HCT116 (cell line): ENCODE measurements at regions not wholly inside any gene's neighbourhood (a gene's known extent, or its start where the extent isn't known, plus 50 kb on each side); places are given as distances from the start of the nearest gene placed in this dataset.
"Not testable (repeated sequence)": the region's sequence is repeated elsewhere in the genome, so short reads cannot be mapped to it uniquely, and the experiment has no call there.

Experiments used
- ATAC-seq: fragments of 200-7000 bp; cut with Tn5 transposase; 2 replicates; pipeline ENCODE4 v1.9.1; 2020; ENCODE audit warnings: mild to moderate bottlenecking, moderate library complexity
- BruUV-seq: library from RNA; stranded (reverse); fragments of 400-500 nt; replicated peaks from 2 replicates; lab custom pipeline; 2021; lab: Mats Ljungman, UMichigan
- CTCF ChIA-PET: fragments of 300-600 bp; sonication (Branson Sonifier 250); formaldehyde crosslinking; loops from one replicate; lab custom pipeline; 2021; ENCODE audit warnings: antibody characterized with exemption; lab: Charles Lee
- POLR2A ChIA-PET: fragments of 300-600, 350-600 bp; sonication (Branson Sonifier 250); formaldehyde crosslinking; loops from one replicate; lab custom pipeline; 2021; ENCODE audit warnings: antibody characterized with exemption; lab: Charles Lee
- RAD21 ChIA-PET, 2 experiments: fragments of 300-600 bp; sonication (Branson Sonifier 250); formaldehyde crosslinking; loops; one replicate each; lab custom pipeline; 2023; ENCODE audit warnings: low total read pairs in 2 of 2; ENCODE audit not compliant: uncharacterized antibody in 2 of 2, unreplicated experiment in 2 of 2, low non-redundant PET in 1 of 2; lab: Charles Lee
- DNase-seq: peaks from one replicate; pipeline ENCODE4 v3.0.0-alpha.2; 2010; ENCODE audit warnings: low read depth, low spot score
- H2AFZ ChIP-seq: fragments of 200-600 bp; shearing (Covaris generic), sonication (generic); 2 replicates; pipeline ENCODE4 v1.6.1; 2017; ENCODE audit warnings: low read depth, mixed run types, mixed read lengths, antibody characterized with exemption, low read length; ENCODE audit not compliant: poor library complexity, severe bottlenecking
- H3K27ac ChIP-seq: 2 replicates; pipeline ENCODE4 v1.5.1; 2012; ENCODE audit warnings: low read depth, low read length
- H3K27me3 ChIP-seq: fragments of 200-600 bp; sonication (generic); 2 replicates; pipeline ENCODE4 v1.6.1; 2016; ENCODE audit warnings: mixed run types, low read length, mixed read lengths; ENCODE audit not compliant: insufficient read depth
- H3K36me3 ChIP-seq, 2 experiments: fragments of 200-500 bp in 1 of 2; fragments of 200-600 bp in 1 of 2; sonication (Bioruptor generic) in 1 of 2; sonication (generic) in 1 of 2; 2 replicates each; pipeline versions ENCODE4 v1.5.1 to v1.6.1; 2014 to 2016; ENCODE audit warnings: low read length in 2 of 2, inconsistent platforms in 1 of 2, mixed read lengths in 1 of 2, mixed run types in 1 of 2; ENCODE audit not compliant: insufficient read depth in 2 of 2, control insufficient read depth in 1 of 2
- H3K4me1 ChIP-seq, 2 experiments: fragments of 200-600 bp in 1 of 2; sonication (generic) in 1 of 2; 2 replicates each; pipeline versions ENCODE4 v1.5.1 to v1.6.1; 2012 to 2017; ENCODE audit warnings: low read length in 2 of 2, inconsistent platforms in 1 of 2, mild to moderate bottlenecking in 1 of 2, mixed read lengths in 1 of 2, mixed run types in 1 of 2, moderate library complexity in 1 of 2; ENCODE audit not compliant: insufficient read depth in 2 of 2, control insufficient read depth in 1 of 2
- H3K4me2 ChIP-seq: fragments of 200-600 bp; sonication (generic); 2 replicates; pipeline ENCODE4 v1.6.1; 2017; ENCODE audit warnings: mixed run types, low read length, mixed read lengths
- H3K4me3 ChIP-seq, 2 experiments: fragments of 200-600 bp in 1 of 2; sonication (generic) in 1 of 2; replicated peaks in 1 of 2; 2 replicates each; pipeline ENCODE4 v1.5.1; 2011 to 2016; ENCODE audit warnings: low read length in 2 of 2, control low read depth in 1 of 2, low read depth in 1 of 2, mild to moderate bottlenecking in 1 of 2, mixed read lengths in 1 of 2, mixed run types in 1 of 2
- H3K79me2 ChIP-seq: fragments of 200-600 bp; sonication (generic); 2 replicates; pipeline ENCODE4 v1.6.1; 2017; ENCODE audit warnings: mild to moderate bottlenecking, mixed run types, low read length, moderate library complexity, mixed read lengths; ENCODE audit not compliant: insufficient read depth
- H3K9ac ChIP-seq: fragments of 200-600 bp; sonication (generic); 2 replicates; pipeline ENCODE4 v1.6.1; 2016; ENCODE audit warnings: low read length, mixed read lengths
- H3K9me2 ChIP-seq: fragments of 200-600 bp; sonication (generic), shearing (Covaris generic); 2 replicates; pipeline ENCODE4 v1.6.1; 2017; ENCODE audit warnings: mixed run types, mild to moderate bottlenecking, moderate library complexity; ENCODE audit not compliant: insufficient read depth
- H3K9me3 ChIP-seq, 2 experiments: fragments of 200-500 bp in 1 of 2; fragments of 200-600 bp in 1 of 2; sonication (Bioruptor generic) in 1 of 2; sonication (generic) in 1 of 2; 2 replicates each; pipeline ENCODE4 v1.6.1; 2014 to 2017; ENCODE audit warnings: low read length in 2 of 2, mixed read lengths in 2 of 2, inconsistent platforms in 1 of 2, low read depth in 1 of 2, mild to moderate bottlenecking in 1 of 2, mixed run types in 1 of 2, moderate library complexity in 1 of 2; ENCODE audit not compliant: control insufficient read depth in 1 of 2, insufficient read depth in 1 of 2
- H4K20me1 ChIP-seq: fragments of 200-600 bp; sonication (generic), shearing (Covaris generic); 2 replicates; pipeline ENCODE4 v1.6.1; 2017; ENCODE audit warnings: mixed run types, mild to moderate bottlenecking, moderate library complexity; ENCODE audit not compliant: insufficient read depth
- ATF3 ChIP-seq: IDR thresholded peaks from 2 replicates; pipeline ENCODE4 v1.6.1; 2012
- CEBPB ChIP-seq: IDR thresholded peaks from 2 replicates; pipeline ENCODE4 v1.6.1; 2012; ENCODE audit warnings: low read depth
- CTCF ChIP-seq, 3 experiments: fragments of 200-600 bp in 1 of 3; sonication (generic) in 1 of 3; IDR thresholded peaks in 2 of 3; conservative IDR thresholded peaks in 1 of 3; 2 replicates each; pipeline ENCODE4 v1.5.1; 2012 to 2017; ENCODE audit warnings: low read depth in 2 of 3, low read length in 2 of 3, antibody characterized with exemption in 1 of 3, borderline replicate concordance in 1 of 3, control low read depth in 1 of 3, mild to moderate bottlenecking in 1 of 3, mixed read lengths in 1 of 3, mixed run types in 1 of 3, moderate library complexity in 1 of 3; ENCODE audit not compliant: insufficient read depth in 1 of 3
- ELF1 ChIP-seq: IDR thresholded peaks from 2 replicates; pipeline ENCODE4 v1.6.1; 2012; ENCODE audit warnings: low read depth, borderline replicate concordance
- JUND ChIP-seq: IDR thresholded peaks from 2 replicates; pipeline ENCODE4 v1.6.1; 2012
- POLR2A ChIP-seq: IDR thresholded peaks from 2 replicates; pipeline ENCODE4 v1.7.0; 2011; ENCODE audit warnings: borderline replicate concordance; ENCODE audit not compliant: insufficient read depth, insufficient read length; ENCODE audit errors: extremely low read depth
- POLR2AphosphoS5 ChIP-seq: IDR thresholded peaks from 2 replicates; pipeline ENCODE4 v1.6.1; 2011; ENCODE audit warnings: mild to moderate bottlenecking, low read depth, low read length, moderate library complexity
- RAD21 ChIP-seq: IDR thresholded peaks from 2 replicates; pipeline ENCODE4 v1.6.1; 2012; ENCODE audit warnings: low read depth, mild to moderate bottlenecking
- TCF7L2 ChIP-seq: IDR thresholded peaks from 2 replicates; pipeline ENCODE4 v1.7.0; 2011; ENCODE audit warnings: borderline replicate concordance, inconsistent platforms; ENCODE audit not compliant: insufficient read depth, insufficient read length; ENCODE audit errors: extremely low read depth
- YY1 ChIP-seq: IDR thresholded peaks from 2 replicates; pipeline ENCODE4 v1.6.1; 2011; ENCODE audit warnings: low read length, low read depth, moderate library complexity, mild to moderate bottlenecking; ENCODE audit not compliant: insufficient replicate concordance; ENCODE audit errors: extremely low read depth
- ZBTB33 ChIP-seq: IDR thresholded peaks from 2 replicates; pipeline ENCODE4 v1.6.1; 2011; ENCODE audit warnings: mild to moderate bottlenecking, low read length, moderate library complexity; ENCODE audit not compliant: insufficient replicate concordance; ENCODE audit errors: extremely low read depth
- intact Hi-C: fragments of 100-400 bp; cut with micrococcal nuclease; formaldehyde crosslinking; loops from 2 replicates; pipeline ENCODE4 v1.10.0; 2022

GRCh38 chr2:130286983-130287655 is 55.6 kb upstream of the IMP4 start:
- Histone ChIP-seq H2AFZ (no peak overlapping the region), H4K20me1 (no peaks in the 10 kb centered on the region), H3K27me3 (no peaks in the 10 kb centered on the region), H3K4me2 (no peak overlapping the region), H3K36me3 (no peaks in the 10 kb centered on the region), H3K27ac (no peak overlapping the region), H3K9me2 (no peaks in the 10 kb centered on the region), H3K4me3 (no peak overlapping the region), H3K9me3 (no peaks in the 10 kb centered on the region), H3K4me1 (peaks cover 6 to 17% of the 10 kb centered on the region in 2 experiments; a peak in 3 of 4 replicates), H3K9ac (no peak overlapping the region), H3K79me2 (no peaks in the 10 kb centered on the region)
- RAD21 ChIA-PET = no interaction called here
- no peak for DNase-seq
- no peak for ATAC-seq
- TF ChIP-seq TCF7L2 = no peak
- TF ChIP-seq ELF1 = no peak
- TF ChIP-seq CEBPB = no peak
- TF ChIP-seq ZBTB33 = no peak
- TF ChIP-seq JUND = no peak
- no peak for TF ChIP-seq ATF3
- no peak for TF ChIP-seq POLR2AphosphoS5
- no peak for TF ChIP-seq POLR2A
- TF ChIP-seq RAD21 = no peak
- no peak for TF ChIP-seq YY1
- TF ChIP-seq CTCF (IDR thresholded peaks at IDR 0.05 in 2 of 3, conservative IDR thresholded peaks at IDR 0.05 in 1 of 3; ENCODE audit: borderline replicate concordance in 1 of 3, insufficient read depth in 1 of 3, low read depth in 2 of 3, low read length in 2 of 3) = no peak
- CTCF ChIA-PET = no interaction called here
- POLR2A ChIA-PET = no interaction called here
- no TSS peak for BruUV-seq
- intact Hi-C loops = no loop called here

GRCh38 chr2:130283341-130283869 is 59.3 kb upstream of the IMP4 start:
- H3K27me3 ChIP-seq, DNase-seq, H3K79me2 ChIP-seq, H3K4me2 ChIP-seq, POLR2A ChIA-PET, H3K4me3 ChIP-seq, RAD21 ChIA-PET, H3K9me2 ChIP-seq, H3K36me3 ChIP-seq, H3K27ac ChIP-seq, H2AFZ ChIP-seq, H3K4me1 ChIP-seq, ATAC-seq, H3K9me3 ChIP-seq, CTCF ChIA-PET, H3K9ac ChIP-seq, intact Hi-C loops, H4K20me1 ChIP-seq, BruUV-seq: not testable (repeated sequence)
